ENCODE measurements at regions not wholly inside any gene's neighbourhood (a gene's known extent, or its start where the extent isn't known, plus 50 kb on each side); places are given as distances from the start of the nearest gene placed in this dataset.

GRCh38 chr10:78551184-78552005 is 517.4 kb upstream of the ZMIZ1 start:
- DNase-seq: no peak

GRCh38 chr10:78552261-78552811 is 516.4 kb upstream of the ZMIZ1 start:
- DNase-seq: no peak

- no peak for DNase-seq
Measured at GRCh38 chr10:78553792-78554191, 515.0 kb upstream of the ZMIZ1 start.

GRCh38 chr10:78555128-78555527 is 513.6 kb upstream of the ZMIZ1 start:
- no peak for DNase-seq

GRCh38 chr10:78556705-78557432 is 511.9 kb upstream of the ZMIZ1 start:
- DNase-seq: no peak

DNA sequence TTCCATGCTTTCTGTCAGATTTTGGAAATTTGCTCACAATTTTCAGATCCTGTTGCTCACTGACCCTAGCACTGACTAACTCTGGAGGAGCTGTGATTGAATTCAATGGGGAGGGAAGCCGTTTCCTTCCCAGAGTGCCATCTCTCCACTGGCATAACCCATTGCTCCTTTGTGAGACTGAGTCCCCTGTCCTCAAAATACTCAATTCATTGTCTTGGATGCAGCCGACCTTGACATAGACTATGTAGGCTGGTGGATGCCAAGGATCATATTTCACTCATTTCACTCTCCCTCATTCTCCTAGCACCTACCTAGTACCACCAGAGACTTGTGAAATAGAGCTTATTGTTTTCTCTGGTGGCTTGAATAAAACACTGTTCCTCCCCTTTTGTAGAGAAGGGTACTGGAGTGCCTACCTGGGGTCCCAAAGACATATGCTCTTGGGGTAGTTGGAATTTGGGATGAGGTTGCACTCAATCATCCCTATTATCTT is 511.3 kb upstream of the ZMIZ1 start:
- no peak for DNase-seq

DNA sequence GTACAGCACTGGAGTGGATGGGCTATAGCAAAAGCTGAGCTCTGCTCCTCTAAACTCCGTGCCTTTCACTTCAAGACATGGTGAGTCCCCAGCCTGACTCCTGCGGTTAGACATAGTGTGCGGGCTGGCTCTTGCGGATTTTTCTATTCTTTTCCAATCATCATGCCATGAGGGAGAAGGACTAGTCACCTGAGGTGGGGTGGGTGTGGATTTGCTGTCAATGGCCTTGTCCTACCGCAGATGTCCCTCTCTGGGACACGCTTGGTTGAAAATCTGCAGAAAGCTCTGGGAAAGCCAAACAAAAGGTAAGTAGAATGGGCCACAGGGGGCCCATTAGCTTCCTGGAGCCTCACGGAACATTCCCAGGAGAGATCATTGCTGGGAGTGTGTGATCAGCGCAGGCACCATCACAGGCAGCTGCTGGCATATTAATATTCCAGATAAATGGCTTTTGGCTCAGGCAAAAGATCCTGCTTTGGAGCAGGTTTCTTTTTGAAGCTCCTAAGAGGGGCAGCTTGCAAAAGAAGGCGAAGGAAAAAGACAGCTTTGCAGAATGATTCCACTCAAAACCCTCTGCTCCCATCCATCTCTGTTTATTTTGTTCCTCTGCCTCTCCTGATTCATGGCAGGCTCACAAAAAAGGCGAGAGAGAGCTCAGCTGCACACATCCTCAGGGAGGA is 509.0 kb upstream of the ZMIZ1 start:
- DNase-seq: no peak

DNA sequence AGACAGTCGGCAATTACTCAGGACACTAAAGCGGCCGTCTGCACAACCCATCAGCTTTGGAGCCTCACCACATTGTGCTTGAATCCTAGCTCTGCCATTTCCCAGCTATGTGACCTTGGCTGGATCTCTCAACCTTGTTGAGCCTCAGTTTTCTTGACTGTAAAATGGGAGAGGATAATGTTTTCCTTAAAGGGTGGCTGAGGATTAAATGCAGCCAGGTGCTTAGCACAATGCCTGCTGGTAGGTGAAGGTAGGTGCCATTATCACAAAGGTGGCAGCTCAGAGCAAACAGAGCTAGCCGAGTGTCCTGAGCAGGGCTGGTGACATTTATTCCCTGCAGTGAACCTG is 508.5 kb upstream of the ZMIZ1 start:
- no peak for DNase-seq

DNA sequence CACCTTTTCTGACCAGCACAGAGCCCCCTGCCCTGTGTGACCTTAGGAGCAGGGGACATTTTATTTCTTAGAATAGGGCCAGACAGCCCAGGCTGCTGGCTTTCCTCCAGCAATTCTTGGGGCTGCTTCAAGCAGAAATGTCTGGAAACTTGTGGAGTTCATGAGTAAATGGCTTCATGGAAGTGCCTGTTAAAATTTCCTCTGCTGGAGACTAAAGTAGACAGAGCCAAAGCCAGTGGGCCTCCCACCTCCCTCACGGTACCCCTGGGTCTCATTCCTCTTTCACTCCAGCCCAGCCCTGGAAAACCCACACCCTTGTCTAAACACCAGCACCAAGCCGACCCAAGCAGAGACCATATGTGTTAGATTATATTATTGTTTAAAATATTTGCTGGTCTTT is 505.5 kb upstream of the ZMIZ1 start:
- no peak for DNase-seq

- no peak for DNase-seq
Measured at GRCh38 chr10:78565841-78566240, 502.9 kb upstream of the ZMIZ1 start.

- DNase-seq: no peak
Measured at GRCh38 chr10:78566284-78567111, 502.3 kb upstream of the ZMIZ1 start.

GRCh38 chr10:78567680-78568455 is 500.9 kb upstream of the ZMIZ1 start:
- no peak for DNase-seq

DNA sequence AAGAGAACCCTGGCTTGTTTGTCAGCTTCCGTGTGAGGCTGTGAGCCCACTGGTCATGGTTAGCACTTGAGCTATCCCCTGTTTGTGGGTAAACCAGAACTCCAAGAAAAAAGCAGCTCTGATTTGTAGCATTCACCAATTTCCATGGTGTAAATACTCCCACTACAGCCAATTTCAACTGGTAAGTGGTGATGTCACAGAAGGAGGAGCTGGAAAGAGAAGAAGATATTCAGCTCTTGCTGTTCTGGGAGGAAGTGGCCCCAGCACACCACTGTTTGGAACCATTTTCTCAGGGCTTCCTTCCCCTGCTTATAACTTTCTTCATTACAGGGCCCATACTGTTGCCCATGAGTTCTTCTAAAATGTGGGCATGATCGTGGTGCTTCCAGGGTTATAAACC is 500.1 kb upstream of the ZMIZ1 start:
- no peak for DNase-seq

- no peak for DNase-seq
Measured at GRCh38 chr10:78570633-78571235, 498.0 kb upstream of the ZMIZ1 start.

- no peak for DNase-seq
Measured at GRCh38 chr10:78571286-78571685, 497.5 kb upstream of the ZMIZ1 start.

DNA sequence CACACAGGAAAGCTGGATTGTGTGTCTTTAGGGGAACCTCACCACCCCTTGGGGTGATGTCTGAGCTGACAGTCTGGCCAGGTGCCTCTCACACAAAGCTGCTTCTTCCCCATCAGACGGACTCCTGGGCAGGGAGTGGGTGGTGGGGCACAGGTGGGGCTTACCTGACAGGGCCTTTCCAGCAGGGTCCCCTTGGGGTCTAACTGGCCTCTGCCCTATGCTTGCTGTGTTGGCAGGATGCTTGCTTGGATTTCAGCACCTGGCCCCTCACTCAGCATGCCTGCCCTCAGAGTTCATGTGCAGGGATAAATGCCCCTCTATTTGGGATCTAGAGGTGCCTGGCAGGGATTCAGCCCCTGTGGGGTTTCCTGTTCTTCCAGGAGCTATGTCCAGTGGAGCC is 496.9 kb upstream of the ZMIZ1 start:
- no peak for DNase-seq

- no peak for DNase-seq
Measured at GRCh38 chr10:78572565-78572964, 496.2 kb upstream of the ZMIZ1 start.

DNA sequence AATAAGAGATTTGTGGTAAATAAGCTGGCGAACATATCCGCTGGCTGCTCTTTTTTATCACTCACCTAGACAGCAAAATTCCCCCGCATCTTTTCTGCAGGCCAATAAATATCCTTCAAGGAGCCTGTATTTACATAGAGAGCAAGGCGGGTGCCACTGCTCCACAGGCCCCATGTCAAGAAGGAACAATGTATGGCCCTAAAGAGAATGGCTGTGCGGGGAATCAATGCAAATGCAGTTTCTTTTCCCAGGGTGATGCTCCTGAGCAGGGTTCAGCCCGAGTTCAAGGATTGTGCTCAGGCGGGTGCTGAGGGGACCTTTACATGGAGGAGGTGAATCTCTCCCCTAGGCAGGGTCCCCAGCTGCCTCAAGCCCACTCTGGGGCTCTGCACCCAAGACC is 494.2 kb upstream of the ZMIZ1 start:
- no peak for DNase-seq

DNA sequence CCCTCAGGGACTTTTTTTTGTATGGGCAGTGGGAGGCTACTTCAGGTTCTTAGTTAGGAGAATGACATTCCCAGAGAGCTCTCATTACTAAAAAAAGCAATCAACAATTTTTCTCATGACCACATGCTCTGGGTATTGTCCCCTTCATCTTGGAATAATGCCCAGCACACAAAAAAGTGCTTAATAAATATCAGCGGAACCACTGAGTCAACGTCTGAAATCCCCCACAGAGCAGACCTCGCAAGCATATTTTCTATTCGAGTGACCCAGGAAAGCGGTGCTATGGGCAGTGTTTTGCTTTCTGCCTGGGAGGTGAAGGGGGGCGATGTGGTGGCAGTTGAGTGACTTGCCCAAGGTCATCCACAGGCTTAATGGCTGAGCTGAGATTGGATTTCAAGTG is 493.4 kb upstream of the ZMIZ1 start:
- DNase-seq: no peak

- DNase-seq: no peak
Measured at GRCh38 chr10:78576276-78576675, 492.5 kb upstream of the ZMIZ1 start.

GRCh38 chr10:78577712-78578111 is 491.1 kb upstream of the ZMIZ1 start:
- DNase-seq: no peak
